K562 (cell line): ENCODE measurements at regions not wholly inside any gene's neighbourhood (a gene's known extent, or its start where the extent isn't known, plus 50 kb on each side); places are given as distances from the start of the nearest gene placed in this dataset.

ENCODE experiments used
- ATAC-seq: fragments of 200-7000 bp; cut with Tn5 transposase; 3 replicates; pipeline ENCODE4 v1.9.1; 2020; ENCODE audit warnings: moderate library complexity
- BruUV-seq: library from RNA; stranded (reverse); fragments of 400-500 nt; replicated peaks from 2 replicates; lab custom pipeline; 2021; lab: Mats Ljungman, UMichigan
- CTCF ChIA-PET: fragments of 300-600 bp; formaldehyde crosslinking; extraction: SDS; loops from one replicate; lab custom pipeline; 2021; ENCODE audit warnings: low intra/inter-chr PET ratio; lab: Yijun Ruan, JAX
- POLR2A ChIA-PET: fragments of 300-600, 350-650 bp; sonication (Branson Sonifier 250); formaldehyde crosslinking; extraction: SDS; loops from one replicate; lab custom pipeline; 2021; ENCODE audit warnings: antibody characterized with exemption, inconsistent platforms; lab: Yijun Ruan, JAX
- DNase-seq, 4 experiments: peaks; one replicate each; pipeline versions ENCODE4 v3.0.0 to v3.0.0-alpha.2; 2011 to 2018; ENCODE audit warnings: low spot score in 3 of 4, mixed read lengths in 3 of 4; ENCODE audit errors: extremely low read depth in 1 of 4
- FAIRE-seq: peaks from 2 replicates; lab custom pipeline; 2011; peaks lifted over from hg19 to GRCh38; lab: Jason Lieb, UNC
- H2AFZ ChIP-seq: 2 replicates; pipeline ENCODE4 v1.6.0; 2011; ENCODE audit warnings: low read depth, low read length, control low read depth, inconsistent platforms
- H3K27ac ChIP-seq: fragments of 200-600 bp; 3 replicates; pipeline ENCODE4 v1.8.0; 2011; ENCODE audit warnings: low read depth, mild to moderate bottlenecking, control low read depth, inconsistent platforms, low read length, moderate library complexity, mixed read lengths; ENCODE audit errors: extremely low read depth
- H3K27me3 ChIP-seq, 2 experiments: fragments of 300-600 bp in 1 of 2; 2 replicates in 1 of 2; 3 replicates in 1 of 2; pipeline versions ENCODE4 v1.6.0 to v1.8.0; 2011; ENCODE audit warnings: inconsistent platforms in 2 of 2, low read length in 2 of 2, mild to moderate bottlenecking in 1 of 2, mixed read lengths in 1 of 2, moderate library complexity in 1 of 2; ENCODE audit not compliant: control insufficient read depth in 2 of 2, insufficient read depth in 2 of 2
- H3K36me3 ChIP-seq: fragments of 300-600 bp; 3 replicates; pipeline ENCODE4 v1.8.0; 2011; ENCODE audit warnings: mild to moderate bottlenecking, low read length, inconsistent platforms; ENCODE audit not compliant: control insufficient read depth, insufficient read depth
- H3K4me1 ChIP-seq, 2 experiments: fragments of 200-600 bp in 1 of 2; replicated peaks in 1 of 2; 2 replicates in 1 of 2; 3 replicates in 1 of 2; pipeline versions ENCODE4 v1.5.1 to v1.8.0; 2011; ENCODE audit warnings: inconsistent platforms in 2 of 2, low read length in 2 of 2, mild to moderate bottlenecking in 1 of 2, mixed read lengths in 1 of 2, moderate library complexity in 1 of 2; ENCODE audit not compliant: control insufficient read depth in 2 of 2, insufficient read depth in 2 of 2
- H3K4me2 ChIP-seq: 2 replicates; pipeline ENCODE4 v1.6.1; 2011; ENCODE audit warnings: low read length, control low read depth, inconsistent platforms, mixed read lengths; ENCODE audit not compliant: insufficient read depth
- H3K4me3 ChIP-seq: fragments of 200-600 bp; sonication (generic), shearing (Covaris generic); 2 replicates; pipeline ENCODE4 v1.5.1; 2016; ENCODE audit warnings: control low read depth, inconsistent platforms
- H3K79me2 ChIP-seq: fragments of 200-600 bp; 3 replicates; pipeline ENCODE4 v1.8.0; 2011; ENCODE audit warnings: low read length, inconsistent platforms; ENCODE audit not compliant: control insufficient read depth, insufficient read depth
- H3K9ac ChIP-seq, 2 experiments: 2 replicates each; pipeline versions ENCODE4 v1.6.0 to v1.6.1; 2011; ENCODE audit warnings: low read depth in 2 of 2, low read length in 2 of 2, control low read depth in 1 of 2, inconsistent platforms in 1 of 2, mild to moderate bottlenecking in 1 of 2, mixed read lengths in 1 of 2; ENCODE audit not compliant: insufficient read depth in 1 of 2
- H3K9me1 ChIP-seq: one replicate; pipeline ENCODE4 v1.6.0; 2011; ENCODE audit warnings: inconsistent platforms, mild to moderate bottlenecking, low read length, moderate library complexity; ENCODE audit not compliant: control insufficient read depth, insufficient read depth
- H3K9me3 ChIP-seq: replicated peaks from 2 replicates; pipeline ENCODE4 v1.5.1; 2011; ENCODE audit warnings: low read depth, low read length, inconsistent platforms; ENCODE audit not compliant: control insufficient read depth, insufficient read depth
- H4K20me1 ChIP-seq: replicated peaks from 2 replicates; pipeline ENCODE4 v1.6.1; 2011; ENCODE audit warnings: low read length, inconsistent platforms, mixed read lengths; ENCODE audit not compliant: control insufficient read depth, insufficient read depth
- ATF7 ChIP-seq: fragments of 450-650 bp; IDR thresholded peaks from 2 replicates; pipeline ENCODE4 v1.7.1; 2014; ENCODE audit warnings: mild to moderate bottlenecking, moderate library complexity
- BRD4 ChIP-seq: fragments of 200-600 bp; sonication (generic); IDR thresholded peaks from 2 replicates; pipeline ENCODE4 v1.6.1; 2017; ENCODE audit warnings: inconsistent platforms
- HDGF ChIP-seq: fragments of 450-650 bp; IDR thresholded peaks from 2 replicates; pipeline ENCODE4 v1.6.1; 2016
- MTA2 ChIP-seq: fragments of 450-650 bp; IDR thresholded peaks from 2 replicates; pipeline ENCODE4 v1.6.1; 2016; ENCODE audit warnings: low read depth
- NEUROD1 ChIP-seq: fragments of 150-350 bp; IDR thresholded peaks from 2 replicates; pipeline ENCODE4 v1.6.1; 2014; ENCODE audit warnings: borderline replicate concordance, low read length, low read depth; ENCODE audit not compliant: partially characterized antibody
- NFE2 ChIP-seq: IDR thresholded peaks from 2 replicates; pipeline ENCODE4 v1.6.1; 2014; ENCODE audit warnings: antibody characterized with exemption, low read depth
- NONO ChIP-seq, 2 experiments: fragments of 200-400 bp in 1 of 2; fragments of 450-650 bp in 1 of 2; formaldehyde crosslinking in 1 of 2; IDR thresholded peaks; 2 replicates each; pipeline ENCODE4 v1.6.1; 2017; ENCODE audit warnings: low read depth in 2 of 2, mild to moderate bottlenecking in 2 of 2, moderate library complexity in 2 of 2, low read length in 1 of 2
- PHTF2 ChIP-seq: fragments of 250-450 bp; sonication (Bioruptor Pico); IDR thresholded peaks from 2 replicates; pipeline ENCODE4 v1.5.0; 2021; ENCODE audit warnings: mild to moderate bottlenecking
- RBFOX2 ChIP-seq: fragments of 200-400 bp; formaldehyde crosslinking; IDR thresholded peaks from 2 replicates; pipeline ENCODE4 v1.6.1; 2017; ENCODE audit warnings: low read depth, mild to moderate bottlenecking, low read length, moderate library complexity
- SRSF1 ChIP-seq: fragments of 200-400 bp; formaldehyde crosslinking; IDR thresholded peaks from 2 replicates; pipeline ENCODE4 v1.6.1; 2017; ENCODE audit warnings: mild to moderate bottlenecking, low read depth, low read length, moderate library complexity
- ZNF347 ChIP-seq: fragments of 450-650 bp; formaldehyde crosslinking; IDR thresholded peaks from 2 replicates; pipeline ENCODE4 v1.4.0; 2020; ENCODE audit warnings: low read depth, mild to moderate bottlenecking, moderate library complexity
- ZNF41 ChIP-seq: fragments of 250-450 bp; sonication (Bioruptor Pico); conservative IDR thresholded peaks from 2 replicates; pipeline ENCODE4 v1.4.0; 2020; ENCODE audit warnings: mild to moderate bottlenecking
- ZNF778 ChIP-seq: fragments of 450-650 bp; formaldehyde crosslinking; IDR thresholded peaks from 2 replicates; pipeline ENCODE4 v1.4.0; 2020; ENCODE audit warnings: mild to moderate bottlenecking, moderate library complexity
- whole genome bisulfite sequencing: fragments of 100-300 bp; shearing (Covaris generic); methylation state at CpG from one replicate; pipeline ENCODE4 v1.1.6; 2016; ENCODE audit warnings: low coverage, mixed read lengths; ENCODE audit not compliant: insufficient coverage; ENCODE audit errors: missing lambda C conversion rate; 5-methylcytosine and 5-hydroxymethylcytosine counted together
- in situ Hi-C: fragments of 300-500 bp; cut with MboI; formaldehyde crosslinking; loops from 4 replicates; pipeline ENCODE4 v1.15.0; 2018; ENCODE audit warnings: inconsistent platforms, mixed read lengths
- intact Hi-C: fragments of 100-400 bp; cut with micrococcal nuclease; formaldehyde crosslinking; loops from 2 replicates; pipeline ENCODE4 v1.14.2; 2022
- TF ChIP-seq, protein P1 (sequence below): fragments of 250-450 bp; sonication (Bioruptor Pico); IDR thresholded peaks from 2 replicates; pipeline ENCODE4 v1.5.0; 2021; ENCODE audit warnings: mild to moderate bottlenecking, borderline replicate concordance
- TF ChIP-seq, protein P2 (sequence below): fragments of 250-450 bp; sonication (Bioruptor Pico); IDR thresholded peaks from 2 replicates; pipeline ENCODE4 v1.8.0; 2022; ENCODE audit warnings: inconsistent platforms, mild to moderate bottlenecking, moderate library complexity, borderline replicate concordance

- Histone ChIP-seq H3K9ac (no peak overlapping the region), H3K79me2 (no peaks in the 10 kb centered on the region), H3K9me1 (no peaks in the 10 kb centered on the region), H2AFZ (no peak overlapping the region), H3K27ac (no peak overlapping the region), H3K27me3 (no peaks in the 10 kb centered on the region), H3K4me2 (no peak overlapping the region), H4K20me1 (no peaks in the 10 kb centered on the region)
- ChIA-PET CTCF (no interaction called here), POLR2A (no interaction called here)
- no TSS peak for BruUV-seq
- FAIRE-seq (no peak), DNase-seq (no peak)
- in situ Hi-C loops: no loop called here
- TF ChIP-seq NEUROD1: no peak
- TF ChIP-seq, all 486 proteins: peak for 0
- Histone ChIP-seq H3K9me3 (no peaks in the 10 kb centered on the region), H3K36me3 (no peaks in the 10 kb centered on the region), H3K4me1 (no peaks in the 10 kb centered on the region), H3K4me3 (no peak overlapping the region)
- intact Hi-C loops: no loop called here
- ATAC-seq: no peak
Measured at GRCh38 chr9:10869687-10870086, 256.9 kb upstream of the PTPRD start.

GRCh38 chr9:10873999-10874398, 261.2 kb upstream of the PTPRD start:
- ATAC-seq (no peak), FAIRE-seq (no peak), DNase-seq (no peak)
- no peaks in the 10 kb centered on the region for H3K36me3 ChIP-seq
- CTCF ChIA-PET: no interaction called here
- in situ Hi-C loops (no loop called here), intact Hi-C loops (no loop called here)
- H3K4me2 ChIP-seq: no peak overlapping the region
- H2AFZ ChIP-seq: no peak overlapping the region
- no peaks in the 10 kb centered on the region for H3K4me1 ChIP-seq
- no peaks in the 10 kb centered on the region for H3K9me1 ChIP-seq
- H3K4me3 ChIP-seq: no peak overlapping the region
- 0% methylated on average over 1 of the region's 1 CpG for WGBS
- H4K20me1 ChIP-seq: no peaks in the 10 kb centered on the region
- POLR2A ChIA-PET: no interaction called here
- H3K27me3 ChIP-seq: no peaks in the 10 kb centered on the region
- H3K79me2 ChIP-seq: no peaks in the 10 kb centered on the region
- H3K9me3 ChIP-seq: no peaks in the 10 kb centered on the region
- no TSS peak for BruUV-seq
- no peak overlapping the region for H3K27ac ChIP-seq
- no peak overlapping the region for H3K9ac ChIP-seq
- TF ChIP-seq MTA2 (no peak), NFE2 (no peak), BRD4 (no peak), PHTF2 (CRISPR knock-in tag) (no peak), SRSF1 (no peak), ZNF778 (CRISPR knock-in tag) (no peak), ZNF41 (CRISPR knock-in tag) (no peak), NONO (IDR thresholded peaks at IDR 0.05; ENCODE audit: low read depth in 2 of 2, low read length in 1 of 2) (no peak), ATF7 (no peak), ZNF347 (CRISPR knock-in tag) (no peak), HDGF (no peak), RBFOX2 (no peak)
- TF ChIP-seq, protein P1, sequence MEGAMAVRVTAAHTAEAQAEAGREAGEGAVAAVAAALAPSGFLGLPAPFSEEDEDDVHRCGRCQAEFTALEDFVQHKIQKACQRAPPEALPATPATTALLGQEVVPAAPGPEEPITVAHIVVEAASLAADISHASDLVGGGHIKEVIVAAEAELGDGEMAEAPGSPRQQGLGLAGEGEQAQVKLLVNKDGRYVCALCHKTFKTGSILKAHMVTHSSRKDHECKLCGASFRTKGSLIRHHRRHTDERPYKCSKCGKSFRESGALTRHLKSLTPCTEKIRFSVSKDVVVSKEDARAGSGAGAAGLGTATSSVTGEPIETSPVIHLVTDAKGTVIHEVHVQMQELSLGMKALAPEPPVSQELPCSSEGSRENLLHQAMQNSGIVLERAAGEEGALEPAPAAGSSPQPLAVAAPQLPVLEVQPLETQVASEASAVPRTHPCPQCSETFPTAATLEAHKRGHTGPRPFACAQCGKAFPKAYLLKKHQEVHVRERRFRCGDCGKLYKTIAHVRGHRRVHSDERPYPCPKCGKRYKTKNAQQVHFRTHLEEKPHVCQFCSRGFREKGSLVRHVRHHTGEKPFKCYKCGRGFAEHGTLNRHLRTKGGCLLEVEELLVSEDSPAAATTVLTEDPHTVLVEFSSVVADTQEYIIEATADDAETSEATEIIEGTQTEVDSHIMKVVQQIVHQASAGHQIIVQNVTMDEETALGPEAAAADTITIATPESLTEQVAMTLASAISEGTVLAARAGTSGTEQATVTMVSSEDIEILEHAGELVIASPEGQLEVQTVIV: no peak
- TF ChIP-seq, protein P2, sequence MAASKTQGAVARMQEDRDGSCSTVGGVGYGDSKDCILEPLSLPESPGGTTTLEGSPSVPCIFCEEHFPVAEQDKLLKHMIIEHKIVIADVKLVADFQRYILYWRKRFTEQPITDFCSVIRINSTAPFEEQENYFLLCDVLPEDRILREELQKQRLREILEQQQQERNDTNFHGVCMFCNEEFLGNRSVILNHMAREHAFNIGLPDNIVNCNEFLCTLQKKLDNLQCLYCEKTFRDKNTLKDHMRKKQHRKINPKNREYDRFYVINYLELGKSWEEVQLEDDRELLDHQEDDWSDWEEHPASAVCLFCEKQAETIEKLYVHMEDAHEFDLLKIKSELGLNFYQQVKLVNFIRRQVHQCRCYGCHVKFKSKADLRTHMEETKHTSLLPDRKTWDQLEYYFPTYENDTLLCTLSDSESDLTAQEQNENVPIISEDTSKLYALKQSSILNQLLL (CRISPR knock-in tag): no peak
